ENCODE measurements at regions not wholly inside any gene's neighbourhood (a gene's known extent, or its start where the extent isn't known, plus 50 kb on each side); places are given as distances from the start of the nearest gene placed in this dataset.
"Not testable (repeated sequence)": the region's sequence is repeated elsewhere in the genome, so short reads cannot be mapped to it uniquely, and the experiment has no call there.

- DNase-seq (ENCODE audit: low spot score) = no peak
These were observed 1587.6 kb upstream of the C9orf72 start for GRCh38 chr9:29160763-29161353.

- no peak for DNase-seq (ENCODE audit: low spot score)
These were observed 1600.9 kb upstream of the C9orf72 start for GRCh38 chr9:29174136-29174535.

GRCh38 chr9:29176231-29176630, 1603.0 kb upstream of the C9orf72 start:
- no peak for DNase-seq (ENCODE audit: low spot score)

GRCh38 chr9:29176786-29177185, 1603.5 kb upstream of the C9orf72 start:
- no peak for DNase-seq (ENCODE audit: low spot score)

- DNase-seq (ENCODE audit: low spot score) = no peak
These were observed 1610.7 kb upstream of the C9orf72 start for GRCh38 chr9:29183971-29184370.

- DNase-seq (ENCODE audit: low spot score) = not testable (repeated sequence)
These were observed 1615.5 kb upstream of the C9orf72 start for GRCh38 chr9:29188771-29189170.

GRCh38 chr9:29189221-29189620, 1615.9 kb upstream of the C9orf72 start:
- DNase-seq (ENCODE audit: low spot score) = not testable (repeated sequence)

GRCh38 chr9:29198861-29199260, 1625.6 kb upstream of the C9orf72 start:
- DNase-seq (ENCODE audit: low spot score) = no peak

GRCh38 chr9:29199975-29200374, 1626.7 kb upstream of the C9orf72 start:
- DNase-seq (ENCODE audit: low spot score) = no peak

GRCh38 chr9:29200650-29201049, 1627.4 kb upstream of the C9orf72 start:
- DNase-seq (ENCODE audit: low spot score) = no peak

- no peak for DNase-seq (ENCODE audit: low spot score)
These were observed 1630.1 kb upstream of the C9orf72 start for GRCh38 chr9:29203244-29203930.

GRCh38 chr9:29208670-29209069, 1635.4 kb upstream of the C9orf72 start:
- DNase-seq (ENCODE audit: low spot score) = no peak

GRCh38 chr9:29209748-29210291, 1636.5 kb upstream of the C9orf72 start:
- no peak for DNase-seq (ENCODE audit: low spot score)

GRCh38 chr9:29211003-29211579, 1637.8 kb upstream of the C9orf72 start:
- DNase-seq (ENCODE audit: low spot score) = no peak

GRCh38 chr9:29211580-29212396, 1638.5 kb upstream of the C9orf72 start:
- no peak for DNase-seq (ENCODE audit: low spot score)

GRCh38 chr9:29212397-29213387, 1639.4 kb upstream of the C9orf72 start:
- no peak for DNase-seq (ENCODE audit: low spot score)

- no peak for DNase-seq (ENCODE audit: low spot score)
These were observed 1640.3 kb upstream of the C9orf72 start, which contains the start of gene LINGO2 for GRCh38 chr9:29213417-29214153. LINGO2 (minus strand) TSS chr9:29213601.

- no peak for DNase-seq (ENCODE audit: low spot score)
These were observed 1640.9 kb upstream of the C9orf72 start for GRCh38 chr9:29214154-29214689.

- DNase-seq (ENCODE audit: low spot score) = no peak
These were observed 1641.5 kb upstream of the C9orf72 start for GRCh38 chr9:29214690-29215253.

- no peak for DNase-seq (ENCODE audit: low spot score)
These were observed 1644.7 kb upstream of the C9orf72 start for GRCh38 chr9:29217966-29218365.
